HG02840 (cell line): ENCODE measurements at regions not wholly inside any gene's neighbourhood (a gene's known extent, or its start where the extent isn't known, plus 50 kb on each side); places are given as distances from the start of the nearest gene placed in this dataset.
"Not testable (repeated sequence)": the region's sequence is repeated elsewhere in the genome, so short reads cannot be mapped to it uniquely, and the experiment has no call there.

Source experiments
- ATAC-seq: cut with Tn5 transposase; IDR thresholded peaks from one replicate; pipeline ENCODE4 v1.9.1; 2021; ENCODE audit warnings: mild to moderate bottlenecking, moderate library complexity, moderate number of reproducible peaks; ENCODE audit not compliant: unreplicated experiment, low FRiP score

- no peak for ATAC-seq
These were observed 784.2 kb downstream of the GLUD2 start for GRCh38 chrX:121831601-121832000.

GRCh38 chrX:121832446-121832845, 785.0 kb downstream of the GLUD2 start:
- ATAC-seq: no peak

GRCh38 chrX:121836000-121836399, 788.6 kb downstream of the GLUD2 start:
- no peak for ATAC-seq

- no peak for ATAC-seq
These were observed 803.6 kb downstream of the GLUD2 start for GRCh38 chrX:121851033-121851432.

GRCh38 chrX:121853762-121854613, 806.6 kb downstream of the GLUD2 start:
- ATAC-seq: no peak

GRCh38 chrX:121854614-121854911, 807.2 kb downstream of the GLUD2 start:
- ATAC-seq: no peak

GRCh38 chrX:121858867-121859647, 811.6 kb downstream of the GLUD2 start:
- no peak for ATAC-seq

GRCh38 chrX:121863976-121864375, 816.6 kb downstream of the GLUD2 start:
- no peak for ATAC-seq

GRCh38 chrX:121864561-121864960, 817.2 kb downstream of the GLUD2 start:
- ATAC-seq: no peak

- ATAC-seq: no peak
These were observed 822.6 kb downstream of the GLUD2 start for GRCh38 chrX:121869876-121870477.

- ATAC-seq: no peak
These were observed 823.7 kb downstream of the GLUD2 start for GRCh38 chrX:121871122-121871521.

GRCh38 chrX:121876305-121876704, 828.9 kb downstream of the GLUD2 start:
- ATAC-seq: no peak

GRCh38 chrX:121877337-121877736, 829.9 kb downstream of the GLUD2 start:
- not testable (repeated sequence) for ATAC-seq

- ATAC-seq: no peak
These were observed 839.1 kb downstream of the GLUD2 start for GRCh38 chrX:121886557-121886956.

GRCh38 chrX:121894756-121895155, 847.3 kb downstream of the GLUD2 start:
- ATAC-seq: no peak

- no peak for ATAC-seq
These were observed 855.1 kb downstream of the GLUD2 start for GRCh38 chrX:121902463-121902862.

GRCh38 chrX:121903961-121904360, 856.6 kb downstream of the GLUD2 start:
- no peak for ATAC-seq

- ATAC-seq: no peak
These were observed 873.8 kb downstream of the GLUD2 start for GRCh38 chrX:121921258-121921657.

GRCh38 chrX:121931567-121931966, 884.2 kb downstream of the GLUD2 start:
- ATAC-seq: no peak

GRCh38 chrX:121932688-121933087, 885.3 kb downstream of the GLUD2 start:
- ATAC-seq: no peak

- no peak for ATAC-seq
These were observed 901.8 kb downstream of the GLUD2 start for GRCh38 chrX:121949041-121949760.
